HG03175 (cell line): ENCODE measurements at regions not wholly inside any gene's neighbourhood (a gene's known extent, or its start where the extent isn't known, plus 50 kb on each side); places are given as distances from the start of the nearest gene placed in this dataset.

ENCODE experiments used
- ATAC-seq: cut with Tn5 transposase; IDR thresholded peaks from one replicate; pipeline ENCODE4 v1.9.1; 2021; ENCODE audit warnings: mild to moderate bottlenecking, moderate library complexity; ENCODE audit not compliant: unreplicated experiment

DNA sequence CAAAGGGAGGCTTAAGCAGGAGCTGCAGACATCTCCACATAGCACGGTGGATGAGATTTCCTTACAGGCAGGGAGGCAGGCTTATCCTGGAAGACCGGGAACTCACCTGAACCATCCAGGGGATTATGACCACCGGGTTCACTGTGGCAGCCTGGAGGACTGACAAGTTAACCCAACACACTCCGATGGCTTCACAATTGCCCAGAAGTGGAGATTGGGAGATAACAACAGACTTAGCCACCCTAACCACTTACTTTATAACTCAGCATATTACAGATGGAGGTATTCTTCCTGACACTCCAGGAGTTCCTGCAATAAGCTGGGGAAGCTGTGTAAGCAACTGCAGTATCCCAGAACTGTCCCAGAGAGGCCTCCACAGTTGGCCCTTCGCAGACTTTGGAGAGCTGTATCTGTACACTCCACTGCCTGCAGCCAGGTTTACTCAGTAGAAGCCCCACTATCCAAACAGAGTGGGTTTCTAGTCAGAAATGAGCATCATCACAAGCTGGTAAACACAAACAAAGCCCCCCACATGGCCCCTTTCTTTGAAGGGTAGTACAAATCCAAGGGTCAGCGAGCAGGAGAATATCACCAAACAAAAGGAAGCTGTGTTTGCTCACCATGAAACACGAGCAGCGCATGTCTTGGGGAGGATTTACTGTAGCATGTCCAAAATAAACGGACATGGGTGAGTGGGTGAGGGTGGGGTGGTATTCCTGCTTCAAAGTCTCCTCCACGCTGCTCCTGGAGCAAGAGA, 462.2 kb downstream of the RASEF start:
- no peak for ATAC-seq

DNA sequence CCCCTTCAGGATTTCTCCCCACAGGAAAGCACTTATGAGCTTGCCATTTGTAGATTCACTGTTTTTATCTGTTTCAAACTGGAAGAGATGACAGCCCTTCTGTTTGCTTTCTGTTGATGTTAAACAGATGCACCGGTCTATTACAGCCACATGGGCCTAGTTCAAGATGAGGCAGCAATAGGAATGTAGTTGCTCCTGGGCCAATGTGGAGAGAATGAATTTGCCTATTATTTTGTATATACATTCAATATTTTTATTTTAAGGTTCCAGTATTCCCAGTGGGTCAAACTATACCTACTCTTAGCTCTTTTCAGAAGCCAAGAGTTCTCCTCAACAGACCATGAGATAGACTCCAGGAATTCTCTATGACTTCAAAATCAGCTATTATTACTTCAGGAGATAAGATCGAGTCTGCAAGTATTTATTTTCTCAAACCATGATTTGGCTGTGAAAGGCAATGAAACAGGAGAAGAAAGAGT, 461.6 kb downstream of the RASEF start:
- no peak for ATAC-seq

DNA sequence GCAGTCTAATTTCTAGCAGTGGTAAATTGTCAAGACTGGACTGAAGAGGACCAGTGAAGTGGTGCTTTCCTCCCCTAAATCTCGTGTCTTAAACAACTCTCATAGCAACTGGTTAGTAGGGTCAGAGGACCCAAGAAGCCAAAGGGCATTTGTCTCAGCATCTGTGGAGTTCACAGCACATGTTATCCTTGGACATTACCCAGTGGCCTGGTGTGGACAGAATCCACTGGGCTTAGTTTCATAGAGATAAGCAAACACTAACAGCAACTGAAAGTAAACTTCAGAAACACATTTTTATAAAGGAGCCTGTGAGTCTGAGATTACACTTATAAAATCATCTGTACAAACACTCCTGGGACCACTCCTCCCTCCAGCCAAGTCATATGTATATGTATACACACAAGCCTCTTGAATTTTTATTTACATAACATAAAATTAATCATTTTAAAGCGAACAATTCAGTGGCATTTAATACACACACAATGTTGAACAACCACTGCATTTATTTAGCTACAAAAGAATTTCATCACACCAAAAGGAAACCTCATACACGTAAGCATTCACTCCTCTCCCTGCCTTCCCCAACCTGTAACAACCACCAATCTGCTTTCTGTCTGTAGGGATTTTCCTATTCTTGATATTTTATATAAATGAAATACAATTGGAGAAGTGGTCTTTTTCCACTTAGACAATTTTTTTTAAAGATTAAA, 457.8 kb downstream of the RASEF start:
- no peak for ATAC-seq

DNA sequence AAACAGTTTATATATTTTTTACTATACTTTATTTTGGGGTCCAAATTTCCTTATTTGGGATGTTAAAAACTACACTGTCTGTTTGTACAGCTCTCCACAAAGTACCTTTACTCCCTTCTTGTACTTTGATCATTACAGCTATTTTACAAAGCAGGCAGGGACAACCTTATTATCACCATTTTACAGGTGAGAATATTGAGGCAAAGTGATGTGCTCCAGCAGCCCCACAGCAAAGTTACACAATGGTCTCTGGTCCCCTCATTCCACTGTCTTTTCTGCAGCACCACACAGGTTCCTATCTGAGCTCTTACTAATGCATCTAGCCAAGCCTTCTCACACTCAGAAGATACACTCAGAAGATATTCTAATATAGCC, 457.3 kb downstream of the RASEF start:
- no peak for ATAC-seq

DNA sequence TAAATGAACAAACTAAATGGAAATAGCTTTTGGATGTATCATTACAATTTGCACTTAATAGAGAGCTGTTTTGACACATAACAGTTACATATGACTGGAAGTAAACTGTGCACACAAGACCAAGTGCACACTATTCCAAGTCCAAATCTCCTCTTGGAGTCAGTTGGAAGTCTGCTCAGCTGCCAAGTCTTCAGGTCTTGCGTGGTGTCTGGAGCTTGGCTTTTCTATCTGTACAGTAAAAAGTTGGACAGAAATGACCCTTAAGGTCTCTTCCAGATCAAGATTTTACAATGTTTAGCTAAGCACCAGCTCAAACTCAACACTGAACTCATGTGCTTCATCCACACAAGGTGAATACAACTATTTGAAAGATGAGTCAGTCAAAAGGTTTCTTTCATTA, 456.9 kb downstream of the RASEF start:
- no peak for ATAC-seq

DNA sequence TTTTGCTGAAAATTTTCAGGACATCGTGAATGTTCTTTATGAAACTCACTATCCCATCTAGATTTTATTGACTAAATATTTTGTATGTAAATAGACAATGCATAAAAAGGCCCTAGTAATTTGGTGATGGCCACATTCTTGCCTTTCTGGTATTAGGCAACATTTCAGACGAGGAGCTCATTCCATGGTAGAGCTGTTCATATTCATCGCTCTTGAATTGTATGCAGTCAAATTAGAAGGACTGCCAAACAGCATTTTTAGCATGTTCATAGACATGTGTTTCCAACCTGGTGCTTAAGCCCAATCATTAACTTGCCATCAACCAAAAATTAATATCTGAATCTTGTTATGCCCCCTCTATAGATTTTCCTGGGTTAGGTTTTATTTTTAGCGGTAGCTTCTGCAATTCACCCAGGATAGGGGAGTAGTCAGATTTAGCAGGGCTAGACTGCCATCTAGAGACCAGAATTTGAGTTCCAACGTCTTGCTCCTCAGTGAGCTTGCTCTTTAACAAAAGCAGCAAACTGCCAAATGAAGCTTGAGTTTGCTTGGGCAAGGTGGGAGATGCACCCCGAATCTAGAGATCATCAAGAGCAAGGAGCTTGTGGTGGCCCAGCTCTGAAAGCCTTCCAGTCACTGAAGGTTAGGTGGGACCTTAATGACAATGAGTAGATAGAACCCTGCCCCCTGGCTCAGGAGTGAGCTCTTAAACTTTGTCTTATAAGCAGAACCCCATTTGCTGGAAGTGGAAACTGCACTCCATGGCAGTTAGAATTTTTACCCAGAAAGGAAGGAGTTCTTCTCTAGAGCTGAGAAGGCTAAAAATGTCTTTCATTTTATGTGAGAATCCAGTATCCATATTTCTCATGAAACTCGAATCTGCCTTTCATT, 456.2 kb downstream of the RASEF start:
- ATAC-seq, result no peak

DNA sequence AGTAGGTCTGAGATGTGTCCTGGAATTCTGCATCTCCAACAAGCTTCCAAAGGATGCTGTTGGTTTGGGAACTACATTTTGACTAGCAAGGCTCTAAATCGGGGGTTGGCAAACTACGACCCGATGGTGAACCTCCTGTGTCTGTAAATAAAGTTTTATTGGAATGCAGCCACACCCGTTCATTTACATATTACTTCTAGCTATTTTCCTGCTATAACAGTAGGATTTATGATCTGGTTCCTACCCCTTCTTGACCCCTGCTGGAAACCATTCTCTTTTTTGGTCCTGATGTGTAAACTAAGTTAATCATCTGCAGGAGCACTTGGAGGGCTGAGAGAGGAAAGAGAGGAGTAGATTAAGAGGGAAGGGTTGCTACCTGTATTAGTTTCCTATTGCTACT, 454.5 kb downstream of the RASEF start:
- no peak for ATAC-seq

DNA sequence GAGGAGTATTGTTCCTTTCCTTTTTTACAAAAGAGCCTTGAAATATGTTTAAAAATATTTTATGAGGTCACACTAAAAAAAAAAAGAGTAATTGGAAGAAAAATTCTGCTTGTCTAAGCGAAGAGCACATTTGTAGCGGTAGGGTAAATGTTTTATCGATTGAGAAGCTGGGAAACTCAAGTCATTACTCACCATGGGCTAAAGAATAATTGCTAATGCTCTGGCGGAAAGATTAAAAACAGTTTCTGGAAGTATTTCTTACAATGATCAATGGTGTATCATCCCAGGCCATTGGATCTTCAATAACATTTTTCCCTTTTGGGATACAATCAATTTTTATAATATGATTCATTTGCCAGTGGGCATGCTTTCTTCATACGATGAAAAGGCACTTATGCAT, 450.0 kb downstream of the RASEF start:
- no peak for ATAC-seq

DNA sequence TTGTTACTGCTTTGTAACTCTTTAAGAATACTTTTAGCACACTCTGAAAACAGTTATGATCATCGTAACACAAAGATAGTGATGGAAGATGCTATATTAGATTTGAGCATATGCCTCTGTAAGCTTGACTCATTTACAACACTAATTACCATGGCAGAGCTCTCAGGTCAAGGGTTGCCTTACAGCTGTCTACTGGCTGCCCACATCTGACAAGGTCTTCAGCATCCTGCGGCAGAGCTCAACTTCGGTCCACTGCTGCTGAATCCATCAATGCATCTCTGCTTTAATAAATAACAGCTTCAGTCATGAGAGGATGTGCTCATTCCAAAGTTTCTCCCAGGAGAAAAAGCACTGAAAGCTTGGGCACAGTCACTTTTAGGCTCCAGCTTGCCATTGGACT, 449.4 kb downstream of the RASEF start:
- no peak for ATAC-seq

DNA sequence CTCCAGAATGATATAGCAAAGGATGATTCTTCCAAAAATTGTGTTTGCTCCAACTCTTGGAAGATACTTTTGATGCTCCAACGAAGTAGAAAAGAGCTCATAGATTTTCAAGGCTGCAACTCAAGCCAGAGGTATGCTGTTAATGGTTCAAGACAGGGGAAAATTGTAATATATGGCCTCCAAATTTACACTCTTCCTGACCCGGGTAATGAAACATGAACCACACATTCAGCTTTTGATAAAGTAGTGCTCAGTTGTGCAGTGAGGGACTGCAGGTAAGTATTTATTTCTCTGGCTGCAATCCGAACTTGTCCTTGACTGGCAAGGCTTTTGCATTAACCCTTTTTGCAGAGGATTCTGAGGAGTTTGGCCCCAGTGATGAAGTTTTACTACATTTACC, 446.4 kb downstream of the RASEF start:
- ATAC-seq, result no peak

DNA sequence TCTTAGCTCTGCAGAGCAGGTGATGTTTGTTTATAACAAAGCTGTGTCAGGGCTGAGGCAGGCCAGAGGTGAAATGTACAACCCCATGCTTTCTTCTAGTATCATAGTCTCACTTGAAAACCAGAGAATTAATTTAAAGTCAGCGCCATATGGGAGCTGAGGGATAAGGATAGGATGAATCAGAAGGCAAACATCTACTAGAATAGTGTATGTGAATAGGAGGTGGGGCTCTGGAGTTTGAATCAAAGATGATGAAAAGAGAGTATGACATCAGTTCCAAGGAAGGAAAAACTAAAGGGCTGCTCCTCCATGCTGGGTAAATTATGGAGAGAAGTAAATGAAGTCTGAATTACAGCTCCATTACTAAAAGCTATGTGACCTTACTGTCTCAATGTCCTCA, 441.5 kb downstream of the RASEF start:
- ATAC-seq, result no peak

DNA sequence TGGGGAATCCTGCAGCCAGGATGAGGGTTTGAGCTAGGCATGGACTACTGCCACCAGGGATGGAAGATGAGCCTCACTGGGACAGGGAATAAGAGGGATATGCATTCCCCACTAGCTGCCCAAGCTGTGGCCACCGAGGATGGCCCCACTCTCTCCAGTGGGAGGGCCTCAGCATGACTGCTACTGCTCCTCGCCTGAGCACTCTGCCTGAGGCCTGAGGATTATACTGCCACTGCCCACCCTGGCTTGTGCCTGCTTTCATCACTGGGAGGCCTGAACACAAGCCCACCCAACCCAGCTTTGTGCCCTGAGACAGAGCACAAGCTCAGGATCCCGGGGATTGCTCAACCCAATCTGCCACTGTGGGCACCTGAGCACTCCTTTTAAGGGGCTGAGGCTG, 425.6 kb downstream of the RASEF start:
- no peak for ATAC-seq

DNA sequence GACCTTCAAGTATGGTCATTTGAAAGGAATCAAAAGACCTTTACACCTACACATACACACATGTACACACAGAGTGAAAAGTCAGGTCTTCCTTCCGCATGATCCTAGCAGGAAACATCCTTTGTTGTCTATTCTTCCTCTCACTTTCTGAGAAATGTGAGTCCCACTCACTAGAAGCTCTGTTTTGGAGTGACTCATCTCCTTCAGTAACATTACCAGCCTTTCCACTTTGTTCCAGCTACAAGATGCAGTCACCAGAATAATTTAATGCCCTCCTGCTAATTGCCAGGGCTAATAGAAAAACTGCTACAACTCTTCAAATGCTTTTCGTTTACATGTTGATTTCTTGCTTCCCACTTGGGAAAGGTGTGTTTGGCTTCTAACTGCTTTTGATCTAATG, 417.3 kb downstream of the RASEF start:
- no peak for ATAC-seq

DNA sequence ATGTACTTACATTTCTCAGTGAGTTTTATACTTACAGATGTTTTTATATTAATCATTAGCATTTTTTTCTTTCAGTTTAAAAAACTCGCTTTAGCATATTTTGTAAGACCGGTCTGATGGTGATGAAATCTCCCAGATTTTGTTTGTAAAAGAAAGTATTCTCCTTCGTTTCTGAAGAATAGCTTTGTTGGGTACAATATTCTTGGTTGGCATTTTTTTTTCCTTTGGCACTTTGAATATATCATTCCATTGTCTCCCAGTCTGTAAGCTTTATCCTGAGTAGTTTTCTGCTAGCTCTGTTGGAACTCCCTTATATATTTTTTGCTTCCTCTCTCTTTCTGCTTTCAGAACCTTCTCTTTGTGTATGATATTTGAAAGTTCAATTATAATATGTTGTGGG, 412.6 kb downstream of the RASEF start:
- no peak for ATAC-seq

DNA sequence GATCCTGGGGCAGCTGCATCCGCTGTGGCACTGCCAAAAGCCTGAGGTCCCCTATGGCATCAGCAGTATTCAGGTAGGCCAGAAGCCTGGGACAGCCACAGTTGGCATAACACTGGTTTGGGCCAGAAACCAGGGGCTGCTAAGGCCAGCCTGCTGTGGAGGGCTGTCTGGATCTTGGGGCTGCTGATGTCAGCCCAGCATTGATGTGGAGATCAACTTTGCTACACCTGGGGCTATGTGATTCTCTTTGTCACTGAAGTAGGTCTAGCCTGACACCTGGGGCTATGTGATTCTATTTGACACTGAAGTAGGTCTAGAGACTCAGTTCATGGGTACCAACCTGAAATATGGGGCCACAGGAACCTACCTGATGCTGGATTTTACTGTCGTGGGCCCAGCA, 411.5 kb downstream of the RASEF start:
- no peak for ATAC-seq

DNA sequence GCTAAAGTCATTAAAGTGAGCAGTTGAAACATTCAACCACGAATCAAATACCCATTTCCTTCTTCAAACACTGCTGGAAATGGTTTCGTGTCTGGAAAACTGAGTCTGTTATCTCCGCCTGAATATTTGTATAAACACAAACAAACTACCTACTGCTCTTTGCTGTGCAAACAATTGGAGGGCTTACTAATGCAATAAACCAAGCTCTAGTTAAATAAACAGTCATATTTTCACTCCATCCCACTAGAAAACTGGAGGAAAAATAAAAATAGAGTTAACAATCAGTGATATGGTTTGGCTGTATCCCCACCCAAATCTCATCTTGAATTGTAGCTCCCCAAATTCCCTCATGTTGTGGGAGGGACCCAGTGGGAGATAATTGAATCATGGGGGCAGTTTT, 397.6 kb downstream of the RASEF start:
- no peak for ATAC-seq

DNA sequence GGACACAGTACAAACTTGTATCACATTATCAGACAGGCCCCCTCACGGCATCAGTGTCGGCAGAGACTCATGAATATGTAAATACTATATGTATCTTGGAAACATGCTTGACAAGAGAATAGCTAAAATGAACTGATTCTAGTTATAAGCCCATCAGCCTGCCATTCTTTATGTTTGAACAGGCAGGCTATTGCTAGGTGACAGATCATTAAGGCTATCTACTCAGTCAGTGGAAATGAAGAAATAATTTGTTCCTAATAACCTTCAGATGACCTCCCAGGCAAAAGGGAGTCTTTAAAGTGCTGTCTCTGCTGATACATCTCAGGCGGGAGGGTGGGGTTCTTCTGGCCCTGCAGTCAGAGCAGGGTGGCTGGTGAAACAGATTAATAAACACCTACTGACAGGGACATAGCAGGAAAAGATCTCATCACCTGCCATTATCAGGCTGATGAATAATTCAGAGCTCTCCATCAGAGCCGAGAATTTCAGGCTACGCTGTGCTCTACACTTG, 394.2 kb downstream of the RASEF start:
- ATAC-seq, result no peak

DNA sequence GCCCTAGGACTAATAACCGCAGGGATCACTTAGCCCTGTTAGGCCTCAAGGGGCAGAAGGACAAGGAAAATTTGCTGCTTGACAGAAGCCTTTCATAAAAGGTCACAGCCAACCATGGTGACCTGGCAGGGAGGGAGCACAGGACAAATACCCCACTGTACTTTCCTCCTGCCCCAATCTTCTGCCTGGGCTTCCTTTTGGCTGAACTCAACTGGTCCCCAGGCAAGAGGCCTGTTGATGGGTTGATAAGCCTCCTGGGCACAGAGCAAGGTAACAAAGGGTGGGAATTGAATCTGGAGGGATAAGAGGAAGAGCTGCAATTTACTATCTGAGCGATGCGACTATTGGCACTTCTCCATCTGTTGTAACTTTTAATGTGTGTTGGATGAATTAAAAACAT, 392.9 kb downstream of the RASEF start:
- ATAC-seq, result no peak

DNA sequence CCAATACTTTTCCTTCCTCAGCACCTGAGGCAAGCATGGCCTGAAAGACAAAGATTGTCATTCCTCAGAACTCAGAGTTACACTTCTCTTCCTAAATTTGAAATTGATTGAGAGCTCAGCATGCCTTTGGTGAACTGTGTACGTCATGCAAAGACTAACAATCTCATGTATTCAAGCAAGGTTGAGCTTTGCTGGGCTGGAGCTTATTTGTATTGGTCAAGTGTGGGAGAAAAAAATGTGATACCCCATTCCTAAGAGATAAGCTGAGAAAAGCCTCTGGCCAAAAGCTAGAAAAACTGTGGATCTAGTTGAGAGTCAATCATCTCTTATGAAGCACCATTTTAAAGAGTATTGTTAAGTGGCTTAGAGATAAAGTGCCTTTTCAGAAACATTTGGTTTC, 392.2 kb downstream of the RASEF start:
- ATAC-seq, result no peak

DNA sequence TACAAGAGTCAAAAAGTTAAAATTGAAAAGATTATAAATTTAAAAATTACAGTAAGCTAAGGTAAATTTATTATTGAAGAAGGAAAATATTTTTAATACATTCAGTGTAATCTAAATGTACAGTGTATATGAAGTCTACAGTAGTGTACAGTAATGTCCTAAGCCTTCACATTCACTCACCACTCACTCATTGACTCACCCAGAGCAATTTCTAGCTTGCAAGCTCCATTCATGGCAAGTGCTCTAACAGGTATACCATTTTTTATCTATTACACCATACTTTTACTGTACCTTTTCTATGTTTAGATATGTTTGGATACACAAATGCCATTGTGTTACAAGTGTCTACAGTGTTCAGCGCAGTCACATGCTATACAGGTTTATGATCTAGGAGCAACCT, 389.7 kb downstream of the RASEF start:
- ATAC-seq, result no peak

DNA sequence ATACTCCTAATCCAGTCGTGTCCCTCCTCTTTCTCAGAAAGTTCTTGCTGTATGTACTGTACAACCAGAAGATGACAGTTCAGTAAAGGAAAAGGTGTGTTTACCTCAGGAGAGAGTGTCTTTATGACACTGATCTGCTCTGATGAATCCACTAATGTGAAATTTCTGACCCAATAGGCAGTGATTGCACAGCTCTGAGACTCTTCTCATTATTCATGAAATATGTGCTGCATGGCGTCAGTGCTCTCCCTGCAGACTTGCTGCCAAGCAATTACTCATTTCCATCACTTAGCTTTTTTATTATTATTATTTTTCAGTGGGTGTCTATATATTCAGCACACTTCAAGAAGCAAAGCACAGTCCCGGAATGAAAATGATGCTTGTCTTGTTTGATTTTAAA, 389.0 kb downstream of the RASEF start:
- ATAC-seq, result no peak
